MM.1S (cell line): ENCODE measurements at regions not wholly inside any gene's neighbourhood (a gene's known extent, or its start where the extent isn't known, plus 50 kb on each side); places are given as distances from the start of the nearest gene placed in this dataset.

Source experiments
- DNase-seq: peaks from one replicate; pipeline ENCODE4 v3.0.0-alpha.2; 2015
- H2AFZ ChIP-seq: fragments of 300-600 bp; sonication (generic); 2 replicates; pipeline ENCODE4 v1.6.0; 2016; ENCODE audit warnings: antibody characterized with exemption, low read length
- H3F3A ChIP-seq: fragments of 300-600 bp; sonication (generic); 2 replicates; pipeline ENCODE4 v1.6.1; 2016; ENCODE audit warnings: mild to moderate bottlenecking, antibody characterized with exemption, low read length, moderate library complexity, mixed read lengths; ENCODE audit not compliant: insufficient read depth
- H3K27ac ChIP-seq: fragments of 300-600 bp; sonication (generic); 2 replicates; pipeline ENCODE4 v1.5.1; 2016; ENCODE audit warnings: mild to moderate bottlenecking, low read length
- H3K27me3 ChIP-seq: fragments of 300-600 bp; sonication (generic); replicated peaks from 2 replicates; pipeline ENCODE4 v1.6.0; 2016; ENCODE audit warnings: low read length; ENCODE audit not compliant: insufficient read depth
- H3K36me3 ChIP-seq: fragments of 300-600 bp; sonication (generic); replicated peaks from 2 replicates; pipeline ENCODE4 v1.6.1; 2016; ENCODE audit warnings: mild to moderate bottlenecking, low read length, mixed read lengths; ENCODE audit not compliant: insufficient read depth
- H3K4me1 ChIP-seq: fragments of 300-600 bp; sonication (generic); 2 replicates; pipeline ENCODE4 v1.6.1; 2016; ENCODE audit warnings: low read length, mixed read lengths
- H3K4me2 ChIP-seq: fragments of 300-600 bp; sonication (generic); 2 replicates; pipeline ENCODE4 v1.6.0; 2016; ENCODE audit warnings: low read depth, low read length
- H3K4me3 ChIP-seq: fragments of 300-600 bp; sonication (generic); 2 replicates; pipeline ENCODE4 v1.5.1; 2016; ENCODE audit warnings: low read length, mixed read lengths
- H3K79me2 ChIP-seq: fragments of 300-600 bp; sonication (generic); 2 replicates; pipeline ENCODE4 v1.6.1; 2016; ENCODE audit warnings: mixed run types, low read length, mixed read lengths
- H3K9ac ChIP-seq: fragments of 300-600 bp; sonication (generic); 2 replicates; pipeline ENCODE4 v1.6.1; 2016; ENCODE audit warnings: low read length, mixed read lengths
- H3K9me2 ChIP-seq: fragments of 300-600 bp; sonication (generic); replicated peaks from 2 replicates; pipeline ENCODE4 v1.6.1; 2016; ENCODE audit warnings: mild to moderate bottlenecking, low read length, mixed read lengths; ENCODE audit not compliant: insufficient read depth
- H3K9me3 ChIP-seq: fragments of 300-600 bp; sonication (generic); replicated peaks from 2 replicates; pipeline ENCODE4 v1.6.1; 2016; ENCODE audit warnings: mild to moderate bottlenecking, low read length, mixed read lengths; ENCODE audit not compliant: insufficient read depth
- H4K20me1 ChIP-seq: fragments of 300-600 bp; sonication (generic); 2 replicates; pipeline ENCODE4 v1.6.1; 2016; ENCODE audit warnings: mild to moderate bottlenecking, low read length, moderate library complexity, mixed read lengths; ENCODE audit not compliant: insufficient read depth
- CTCF ChIP-seq: fragments of 300-600 bp; sonication (generic); IDR thresholded peaks from 2 replicates; pipeline ENCODE4 v1.5.1; 2016; ENCODE audit warnings: antibody characterized with exemption, low read length, mixed read lengths
- EZH2 ChIP-seq: fragments of 300-600 bp; sonication (generic); optimal IDR thresholded peaks from 2 replicates; pipeline ENCODE3; 2017; ENCODE audit warnings: low read depth, mild to moderate bottlenecking, antibody characterized with exemption, low read length, mixed read lengths
- EZH2phosphoT487 ChIP-seq: fragments of 300-600 bp; sonication (generic); IDR thresholded peaks from 2 replicates; pipeline ENCODE4 v1.6.1; 2018; ENCODE audit warnings: antibody characterized with exemption, low read length

GRCh38 chr7:20562461-20562860 is 53.0 kb upstream of the ABCB5 start:
- no peak overlapping the region for H2AFZ ChIP-seq
- H3K4me2 ChIP-seq, result no peak overlapping the region
- no peak overlapping the region for H3K9ac ChIP-seq
- TF ChIP-seq EZH2 (no peak), CTCF (no peak), EZH2phosphoT487 (no peak)
- H3K27me3 ChIP-seq, result no peaks in the 10 kb centered on the region
- no peaks in the 10 kb centered on the region for H3K9me2 ChIP-seq
- no peaks in the 10 kb centered on the region for H3K36me3 ChIP-seq
- no peaks in the 10 kb centered on the region for H3K4me1 ChIP-seq
- no peaks in the 10 kb centered on the region for H4K20me1 ChIP-seq
- H3K79me2 ChIP-seq, result no peaks in the 10 kb centered on the region
- H3K9me3 ChIP-seq, result no peaks in the 10 kb centered on the region
- no peak for DNase-seq
- H3F3A ChIP-seq, result no peaks in the 10 kb centered on the region
- H3K4me3 ChIP-seq, result no peak overlapping the region
- H3K27ac ChIP-seq, result no peak overlapping the region
